NK-92 treated with Interleukin-12 subunit alpha and Interleukin-12 subunit beta, amount 100 ng/mL, for 24 hours (cell line): ENCODE measurements at regions not wholly inside any gene's neighbourhood (a gene's known extent, or its start where the extent isn't known, plus 50 kb on each side); places are given as distances from the start of the nearest gene placed in this dataset.

Experiments used
- DNase-seq: peaks from one replicate; lab custom pipeline; 2025; lab: John Stamatoyannopoulos, UW

- DNase-seq: no peak
Measured at GRCh38 chr11:19595840-19596751, 116.5 kb upstream of the NAV2 start.

GRCh38 chr11:19595499-19595839 lies 117.2 kb upstream of the NAV2 start:
- no peak for DNase-seq

DNA sequence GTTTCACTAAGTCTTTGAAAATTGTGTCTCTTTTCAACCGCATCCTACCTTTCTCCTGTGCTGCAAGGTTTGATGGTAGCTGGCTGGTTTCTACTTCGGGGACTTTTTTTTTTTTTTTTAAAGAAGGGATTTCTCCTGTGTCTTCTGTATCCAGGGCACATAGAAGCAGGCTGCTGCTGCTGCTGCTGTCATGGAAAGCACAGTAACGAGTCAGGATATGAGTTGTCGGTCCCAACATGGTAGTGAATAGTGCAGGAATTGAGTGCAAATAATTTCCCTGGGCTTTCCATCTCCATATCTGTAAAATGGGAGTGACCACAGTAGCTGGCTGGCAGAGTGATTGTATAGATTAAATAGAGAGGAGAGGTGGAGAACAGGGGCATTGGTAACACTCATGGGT lies 118.3 kb upstream of the NAV2 start:
- DNase-seq: no peak

DNA sequence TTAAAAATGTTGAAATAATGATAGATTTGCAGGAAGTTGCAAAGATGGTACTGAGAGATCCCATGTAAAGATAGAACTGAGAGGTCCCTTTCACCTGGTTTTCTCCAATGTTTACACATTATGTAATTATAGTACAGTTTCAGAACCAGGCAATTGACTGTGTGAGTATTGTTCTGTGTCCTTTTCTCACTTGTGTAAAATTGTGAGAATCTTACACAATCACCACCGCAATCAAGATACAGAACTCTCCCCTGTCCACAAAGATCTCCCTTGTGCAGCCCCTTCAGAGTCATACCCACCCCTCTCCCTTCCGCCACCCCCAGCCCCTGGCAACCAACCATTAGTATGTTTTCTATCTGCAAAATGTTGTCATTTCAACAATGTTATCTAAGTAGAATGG lies 119.8 kb upstream of the NAV2 start:
- DNase-seq: no peak

- no peak for DNase-seq
Measured at GRCh38 chr11:19589567-19590260, 122.9 kb upstream of the NAV2 start.

DNA sequence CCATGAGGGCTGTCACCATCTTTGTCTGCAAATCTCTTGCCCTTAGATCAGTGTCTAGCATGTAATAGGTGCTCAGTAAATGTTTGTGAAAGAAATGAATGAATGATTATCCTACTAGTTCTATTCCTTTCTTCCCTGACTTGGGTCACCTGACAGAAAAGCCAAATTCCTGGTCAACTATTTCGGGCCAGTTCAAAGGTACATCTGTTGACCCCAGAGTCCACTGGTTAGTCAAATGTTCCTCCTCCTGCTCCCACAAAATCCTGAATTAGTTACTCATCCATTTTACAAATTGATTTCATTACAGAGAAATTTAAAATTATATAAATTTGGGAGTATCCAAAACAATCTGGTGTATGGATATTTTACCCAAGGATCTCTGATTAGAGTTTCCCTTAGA lies 124.7 kb upstream of the NAV2 start:
- DNase-seq: no peak

DNA sequence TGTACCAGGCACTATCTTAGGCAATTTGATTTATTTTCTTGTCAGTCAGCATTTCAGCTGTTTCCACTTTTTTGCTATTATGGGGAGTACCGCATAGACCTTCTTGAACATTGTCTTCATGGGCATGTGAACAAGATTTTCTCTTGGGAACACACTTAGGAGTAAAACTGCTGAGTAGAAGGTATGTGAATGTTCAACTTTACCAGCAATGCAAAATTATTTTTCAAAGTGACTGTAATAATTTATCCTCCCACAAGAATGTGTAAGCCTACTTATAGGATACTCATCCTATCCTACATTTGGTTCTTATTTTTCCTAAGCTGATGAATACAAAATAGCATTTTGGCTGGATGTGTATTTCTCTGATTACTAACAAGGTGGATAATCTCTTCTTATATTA lies 132.0 kb upstream of the NAV2 start:
- no peak for DNase-seq

- no peak for DNase-seq
Measured at GRCh38 chr11:19579957-19580356, 132.7 kb upstream of the NAV2 start.

DNA sequence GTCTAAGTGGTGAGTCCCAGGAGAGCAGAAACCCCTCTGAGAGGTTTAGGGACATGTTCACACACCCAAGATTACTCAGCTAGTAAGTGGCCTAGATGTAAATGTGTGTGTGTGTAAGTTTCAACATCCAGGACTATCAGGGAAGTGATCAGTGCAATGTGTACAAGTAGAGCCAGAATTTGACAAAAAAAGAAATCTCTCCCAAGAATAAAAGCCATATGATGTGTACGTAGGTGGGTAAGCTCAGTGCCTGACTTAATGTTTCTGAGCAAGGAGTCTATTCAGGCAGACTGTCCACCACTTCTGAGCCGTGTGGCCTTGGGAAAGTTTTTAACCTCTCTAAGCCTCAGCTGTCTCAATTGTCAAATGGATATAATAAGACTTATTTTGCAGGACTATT lies 133.8 kb upstream of the NAV2 start:
- DNase-seq: no peak

GRCh38 chr11:19577976-19578619 lies 134.5 kb upstream of the NAV2 start:
- no peak for DNase-seq

GRCh38 chr11:19577391-19577975 lies 135.2 kb upstream of the NAV2 start:
- DNase-seq: no peak

- DNase-seq: no peak
Measured at GRCh38 chr11:19576903-19577302, 135.7 kb upstream of the NAV2 start.

DNA sequence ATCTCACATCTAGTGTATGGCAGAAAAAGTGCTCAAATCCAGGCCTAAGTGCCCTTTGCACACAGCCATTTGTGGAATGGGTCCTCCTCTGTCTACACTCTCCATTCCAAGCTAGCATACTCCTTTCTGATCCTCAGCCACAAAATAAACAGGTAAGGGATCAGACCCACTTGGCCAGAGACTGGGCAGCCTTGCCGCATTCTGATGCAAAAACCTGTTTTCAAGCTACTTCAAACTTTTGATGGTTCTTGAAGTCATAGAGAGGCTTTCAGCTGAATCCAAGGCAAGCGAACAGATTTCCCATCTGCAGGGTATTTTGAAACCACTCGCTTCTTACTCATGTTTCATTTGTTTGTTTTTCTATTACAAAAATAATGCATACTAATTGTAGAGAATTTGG lies 136.6 kb upstream of the NAV2 start:
- DNase-seq: no peak

- DNase-seq: no peak
Measured at GRCh38 chr11:19574916-19575315, 137.7 kb upstream of the NAV2 start.

DNA sequence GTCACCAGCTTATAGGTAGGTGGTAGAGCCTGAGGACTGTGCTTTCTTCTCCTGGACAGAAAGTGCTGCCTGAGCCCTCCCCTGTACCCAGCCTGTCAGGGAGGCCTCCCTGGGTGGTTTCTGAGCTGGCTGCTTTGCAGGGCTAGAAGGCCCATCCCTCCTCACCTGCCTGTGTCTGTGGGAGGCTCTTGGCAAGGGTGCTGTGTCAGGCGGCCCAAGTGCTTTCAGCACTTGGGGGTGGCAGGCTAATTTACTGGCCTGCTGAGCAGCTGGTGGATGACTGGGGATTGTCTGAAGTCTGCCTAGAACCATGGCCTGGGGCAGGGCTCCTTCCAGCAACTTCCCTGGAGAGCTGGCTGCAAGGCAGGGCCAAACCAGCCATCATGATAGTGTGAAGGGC lies 139.0 kb upstream of the NAV2 start:
- no peak for DNase-seq

GRCh38 chr11:19571906-19572305 lies 140.7 kb upstream of the NAV2 start:
- DNase-seq: no peak

GRCh38 chr11:19570889-19571288 lies 141.7 kb upstream of the NAV2 start:
- no peak for DNase-seq

GRCh38 chr11:19567996-19568395 lies 144.6 kb upstream of the NAV2 start:
- DNase-seq: no peak

DNA sequence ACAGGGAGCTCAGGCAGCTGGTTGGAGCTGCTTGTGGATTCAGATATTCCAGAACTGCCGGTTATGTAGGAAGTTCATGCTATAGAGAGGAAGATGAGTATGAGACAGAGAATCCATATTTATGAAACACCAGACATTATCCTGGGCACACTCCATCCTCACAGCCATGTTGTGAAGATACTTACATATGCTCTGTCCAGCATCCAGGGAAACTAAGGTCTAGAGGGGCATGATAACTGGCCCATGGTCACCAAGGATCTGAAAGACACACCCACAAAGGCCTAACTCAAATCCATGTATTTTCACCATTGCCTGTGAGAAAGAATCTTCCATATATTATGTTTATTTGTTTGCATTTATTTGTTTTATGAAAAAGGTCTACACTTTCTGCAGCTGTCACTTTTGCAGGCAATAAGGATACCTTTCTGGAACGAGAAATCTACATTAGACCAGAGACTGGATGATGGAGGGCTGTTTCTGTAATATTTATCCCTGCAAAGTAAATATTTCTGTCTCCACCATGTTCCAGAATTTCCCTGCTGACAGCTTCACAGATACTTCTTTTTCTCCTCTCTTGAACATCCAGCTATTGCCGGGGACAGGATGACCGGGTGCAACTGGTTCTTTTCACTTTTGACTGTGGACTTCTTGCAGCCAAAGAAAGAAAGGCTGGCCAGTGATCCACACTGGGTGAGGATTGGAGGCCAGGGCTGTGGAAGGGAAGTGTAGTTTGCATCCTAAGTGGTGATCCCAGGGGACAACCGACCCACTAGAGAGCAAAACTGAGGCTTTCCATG lies 145.9 kb upstream of the NAV2 start:
- DNase-seq: no peak

GRCh38 chr11:19565639-19566038 lies 147.0 kb upstream of the NAV2 start:
- DNase-seq: no peak

GRCh38 chr11:19562156-19562555 lies 150.5 kb upstream of the NAV2 start:
- DNase-seq: no peak

- no peak for DNase-seq
Measured at GRCh38 chr11:19561011-19561410, 151.6 kb upstream of the NAV2 start.
